ENCODE measurements at regions not wholly inside any gene's neighbourhood (a gene's known extent, or its start where the extent isn't known, plus 50 kb on each side); places are given as distances from the start of the nearest gene placed in this dataset.

- H3K4me1 ChIP-seq (ENCODE audit: control insufficient read depth, low read length), result no peaks in the 10 kb centered on the region
- no peaks in the 10 kb centered on the region for H3K27me3 ChIP-seq (ENCODE audit: control insufficient read depth, low read length)
- H3K9me2 ChIP-seq (replicated peaks; ENCODE audit: control insufficient read depth, low read length), result no peaks in the 10 kb centered on the region
- H4K20me1 ChIP-seq (ENCODE audit: control insufficient read depth, insufficient read depth, low read depth, low read length), result no peaks in the 10 kb centered on the region
- H3F3A ChIP-seq (ENCODE audit: control insufficient read depth, insufficient read depth), result 0 out of 2 replicates have a peak, but pooled peaks cover 5% of the 10 kb centered on the region
- no peaks in the 10 kb centered on the region for H3K36me3 ChIP-seq (ENCODE audit: control insufficient read depth, low read length)
- no peak overlapping the region for H3K27ac ChIP-seq (ENCODE audit: low read depth, low read length)
- H3K4me2 ChIP-seq (ENCODE audit: low read length), result no peak overlapping the region
- H3K9me3 ChIP-seq (ENCODE audit: control insufficient read depth, insufficient read depth, low read length), result no peaks in the 10 kb centered on the region
- H3K79me2 ChIP-seq (ENCODE audit: control insufficient read depth, low read length), result no peaks in the 10 kb centered on the region
- H3K4me3 ChIP-seq (ENCODE audit: low read length), result no peak overlapping the region
- TF ChIP-seq EZH2phosphoT487 (IDR thresholded peaks at IDR 0.05; ENCODE audit: borderline replicate concordance, low read length), result no peak
- TF ChIP-seq, protein P1, sequence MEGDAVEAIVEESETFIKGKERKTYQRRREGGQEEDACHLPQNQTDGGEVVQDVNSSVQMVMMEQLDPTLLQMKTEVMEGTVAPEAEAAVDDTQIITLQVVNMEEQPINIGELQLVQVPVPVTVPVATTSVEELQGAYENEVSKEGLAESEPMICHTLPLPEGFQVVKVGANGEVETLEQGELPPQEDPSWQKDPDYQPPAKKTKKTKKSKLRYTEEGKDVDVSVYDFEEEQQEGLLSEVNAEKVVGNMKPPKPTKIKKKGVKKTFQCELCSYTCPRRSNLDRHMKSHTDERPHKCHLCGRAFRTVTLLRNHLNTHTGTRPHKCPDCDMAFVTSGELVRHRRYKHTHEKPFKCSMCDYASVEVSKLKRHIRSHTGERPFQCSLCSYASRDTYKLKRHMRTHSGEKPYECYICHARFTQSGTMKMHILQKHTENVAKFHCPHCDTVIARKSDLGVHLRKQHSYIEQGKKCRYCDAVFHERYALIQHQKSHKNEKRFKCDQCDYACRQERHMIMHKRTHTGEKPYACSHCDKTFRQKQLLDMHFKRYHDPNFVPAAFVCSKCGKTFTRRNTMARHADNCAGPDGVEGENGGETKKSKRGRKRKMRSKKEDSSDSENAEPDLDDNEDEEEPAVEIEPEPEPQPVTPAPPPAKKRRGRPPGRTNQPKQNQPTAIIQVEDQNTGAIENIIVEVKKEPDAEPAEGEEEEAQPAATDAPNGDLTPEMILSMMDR (IDR thresholded peaks at IDR 0.05; ENCODE audit: low read depth, low read length, poor library complexity, severe bottlenecking), result no peak
These were observed 72.3 kb upstream of the EEA1 start for GRCh38 chr12:93001407-93001806.

- Histone ChIP-seq H4K20me1 (ENCODE audit: control insufficient read depth, insufficient read depth, low read depth, low read length) (no peaks in the 10 kb centered on the region), H3K27ac (ENCODE audit: low read depth, low read length) (no peak overlapping the region), H3K27me3 (ENCODE audit: control insufficient read depth, low read length) (no peaks in the 10 kb centered on the region), H3K9me3 (ENCODE audit: control insufficient read depth, insufficient read depth, low read length) (no peaks in the 10 kb centered on the region), H3K4me1 (ENCODE audit: control insufficient read depth, low read length) (no peaks in the 10 kb centered on the region), H3K79me2 (ENCODE audit: control insufficient read depth, low read length) (no peaks in the 10 kb centered on the region), H3K36me3 (ENCODE audit: control insufficient read depth, low read length) (no peaks in the 10 kb centered on the region), H3K4me3 (ENCODE audit: low read length) (no peak overlapping the region), H3K9me2 (replicated peaks; ENCODE audit: control insufficient read depth, low read length) (no peaks in the 10 kb centered on the region), H3F3A (ENCODE audit: control insufficient read depth, insufficient read depth) (no peaks in the 10 kb centered on the region), H3K4me2 (ENCODE audit: low read length) (no peak overlapping the region)
- TF ChIP-seq, protein P1 (IDR thresholded peaks at IDR 0.05; ENCODE audit: low read depth, low read length, poor library complexity, severe bottlenecking), result no peak
- no peak for TF ChIP-seq EZH2phosphoT487 (IDR thresholded peaks at IDR 0.05; ENCODE audit: borderline replicate concordance, low read length)
These were observed 73.4 kb upstream of the EEA1 start for GRCh38 chr12:93002293-93003054.

GRCh38 chr12:93003531-93004239 is 74.6 kb upstream of the EEA1 start:
- no peak for TF ChIP-seq EZH2phosphoT487 (IDR thresholded peaks at IDR 0.05; ENCODE audit: borderline replicate concordance, low read length)
- TF ChIP-seq, protein P1 (IDR thresholded peaks at IDR 0.05; ENCODE audit: low read depth, low read length, poor library complexity, severe bottlenecking), result no peak
- H3F3A ChIP-seq (ENCODE audit: control insufficient read depth, insufficient read depth), result no peaks in the 10 kb centered on the region
- H3K79me2 ChIP-seq (ENCODE audit: control insufficient read depth, low read length), result no peaks in the 10 kb centered on the region
- H3K27ac ChIP-seq (ENCODE audit: low read depth, low read length), result no peak overlapping the region
- H3K4me3 ChIP-seq (ENCODE audit: low read length), result no peak overlapping the region
- H3K9me3 ChIP-seq (ENCODE audit: control insufficient read depth, insufficient read depth, low read length), result no peaks in the 10 kb centered on the region
- H3K4me1 ChIP-seq (ENCODE audit: control insufficient read depth, low read length), result no peaks in the 10 kb centered on the region
- H4K20me1 ChIP-seq (ENCODE audit: control insufficient read depth, insufficient read depth, low read depth, low read length), result no peaks in the 10 kb centered on the region
- no peaks in the 10 kb centered on the region for H3K9me2 ChIP-seq (replicated peaks; ENCODE audit: control insufficient read depth, low read length)
- H3K27me3 ChIP-seq (ENCODE audit: control insufficient read depth, low read length), result 0 out of 2 replicates have a peak, but pooled peaks cover 4% of the 10 kb centered on the region
- no peak overlapping the region for H3K4me2 ChIP-seq (ENCODE audit: low read length)
- H3K36me3 ChIP-seq (ENCODE audit: control insufficient read depth, low read length), result no peaks in the 10 kb centered on the region

Data from DOHH2 (cell line).